SU-DHL-6 (cell line): ENCODE measurements at regions not wholly inside any gene's neighbourhood (a gene's known extent, or its start where the extent isn't known, plus 50 kb on each side); places are given as distances from the start of the nearest gene placed in this dataset.
"Not testable (repeated sequence)": the region's sequence is repeated elsewhere in the genome, so short reads cannot be mapped to it uniquely, and the experiment has no call there.

Source experiments
- H2AFZ ChIP-seq: fragments of 200-600 bp; sonication (generic); 2 replicates; pipeline ENCODE4 v1.6.1; 2014; ENCODE audit warnings: low read depth, mild to moderate bottlenecking, moderate library complexity, mixed read lengths, antibody characterized with exemption, low read length; ENCODE audit not compliant: severe bottlenecking
- H3F3A ChIP-seq: fragments of 200-600 bp; shearing (Covaris generic); 2 replicates; pipeline ENCODE4 v1.6.0; 2016; ENCODE audit warnings: antibody characterized with exemption, mild to moderate bottlenecking; ENCODE audit not compliant: insufficient read depth
- H3K27ac ChIP-seq: fragments of 200-600 bp; sonication (generic); 2 replicates; pipeline ENCODE4 v1.5.1; 2016; ENCODE audit warnings: low read depth, mild to moderate bottlenecking, low read length, moderate library complexity, mixed read lengths
- H3K27me3 ChIP-seq: fragments of 200-600 bp; sonication (generic), shearing (Covaris generic); 2 replicates; pipeline ENCODE4 v1.6.0; 2014; ENCODE audit warnings: mild to moderate bottlenecking, low read length
- H3K36me3 ChIP-seq: fragments of 200-600 bp; sonication (generic); 2 replicates; pipeline ENCODE4 v1.6.1; 2014; ENCODE audit warnings: mild to moderate bottlenecking, low read length, mixed read lengths
- H3K4me2 ChIP-seq: fragments of 300-600, 200-600 bp; shearing (Covaris generic), sonication (generic); 2 replicates; pipeline ENCODE4 v1.6.0; 2014; ENCODE audit warnings: low read length, low read depth, mild to moderate bottlenecking; ENCODE audit not compliant: poor library complexity, severe bottlenecking
- H3K4me3 ChIP-seq: fragments of 200-600 bp; sonication (generic); 2 replicates; pipeline ENCODE4 v1.5.1; 2014; ENCODE audit warnings: antibody characterized with exemption, low read length, mild to moderate bottlenecking, mixed read lengths; ENCODE audit not compliant: insufficient read depth, poor library complexity, severe bottlenecking
- H3K79me2 ChIP-seq: fragments of 200-600 bp; sonication (generic); 2 replicates; pipeline ENCODE4 v1.6.1; 2014; ENCODE audit warnings: mild to moderate bottlenecking, low read length, moderate library complexity; ENCODE audit not compliant: insufficient read depth
- H3K9ac ChIP-seq: fragments of 200-600 bp; sonication (generic); 2 replicates; pipeline ENCODE4 v1.7.0; 2014; ENCODE audit warnings: mild to moderate bottlenecking, low read length
- H3K9me2 ChIP-seq: fragments of 200-600 bp; sonication (generic); replicated peaks from 2 replicates; pipeline ENCODE4 v1.6.1; 2014; ENCODE audit warnings: low read length; ENCODE audit not compliant: insufficient read depth
- H3K9me3 ChIP-seq: fragments of 200-600 bp; sonication (generic); 2 replicates; pipeline ENCODE4 v1.6.1; 2014; ENCODE audit warnings: low read length, mixed read lengths; ENCODE audit not compliant: insufficient read depth
- H4K20me1 ChIP-seq: fragments of 200-600 bp; sonication (generic); 2 replicates; pipeline ENCODE4 v1.6.1; 2014; ENCODE audit warnings: low read depth, mild to moderate bottlenecking, antibody characterized with exemption, low read length, moderate library complexity, mixed read lengths
- EZH2phosphoT487 ChIP-seq: fragments of 200-600 bp; sonication (generic), shearing (Covaris generic); conservative IDR thresholded peaks from 2 replicates; pipeline ENCODE4 v1.6.1; 2018; ENCODE audit warnings: mild to moderate bottlenecking, antibody characterized with exemption, low read length, moderate library complexity, mixed read lengths
- TF ChIP-seq, protein P1 (sequence below): fragments of 200-600 bp; sonication (generic); IDR thresholded peaks from one replicate; pipeline ENCODE4 v1.5.1; 2017; ENCODE audit warnings: antibody characterized with exemption, mild to moderate bottlenecking, low read length, moderate library complexity; ENCODE audit not compliant: insufficient read depth, poor library complexity, severe bottlenecking

GRCh38 chr10:26939290-26939961 is 78.7 kb upstream of the ABI1 start:
- no peaks in the 10 kb centered on the region for H4K20me1 ChIP-seq
- H3K9ac ChIP-seq = no peak overlapping the region
- TF ChIP-seq EZH2phosphoT487 = no peak
- TF ChIP-seq, protein P1, sequence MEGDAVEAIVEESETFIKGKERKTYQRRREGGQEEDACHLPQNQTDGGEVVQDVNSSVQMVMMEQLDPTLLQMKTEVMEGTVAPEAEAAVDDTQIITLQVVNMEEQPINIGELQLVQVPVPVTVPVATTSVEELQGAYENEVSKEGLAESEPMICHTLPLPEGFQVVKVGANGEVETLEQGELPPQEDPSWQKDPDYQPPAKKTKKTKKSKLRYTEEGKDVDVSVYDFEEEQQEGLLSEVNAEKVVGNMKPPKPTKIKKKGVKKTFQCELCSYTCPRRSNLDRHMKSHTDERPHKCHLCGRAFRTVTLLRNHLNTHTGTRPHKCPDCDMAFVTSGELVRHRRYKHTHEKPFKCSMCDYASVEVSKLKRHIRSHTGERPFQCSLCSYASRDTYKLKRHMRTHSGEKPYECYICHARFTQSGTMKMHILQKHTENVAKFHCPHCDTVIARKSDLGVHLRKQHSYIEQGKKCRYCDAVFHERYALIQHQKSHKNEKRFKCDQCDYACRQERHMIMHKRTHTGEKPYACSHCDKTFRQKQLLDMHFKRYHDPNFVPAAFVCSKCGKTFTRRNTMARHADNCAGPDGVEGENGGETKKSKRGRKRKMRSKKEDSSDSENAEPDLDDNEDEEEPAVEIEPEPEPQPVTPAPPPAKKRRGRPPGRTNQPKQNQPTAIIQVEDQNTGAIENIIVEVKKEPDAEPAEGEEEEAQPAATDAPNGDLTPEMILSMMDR = no peak
- H3K4me3 ChIP-seq = no peak overlapping the region
- H3K9me2 ChIP-seq = no peaks in the 10 kb centered on the region
- H3F3A ChIP-seq = no peaks in the 10 kb centered on the region
- no peak overlapping the region for H3K27ac ChIP-seq
- H3K4me2 ChIP-seq = no peak overlapping the region
- no peak overlapping the region for H2AFZ ChIP-seq
- no peaks in the 10 kb centered on the region for H3K9me3 ChIP-seq
- no peaks in the 10 kb centered on the region for H3K36me3 ChIP-seq
- H3K79me2 ChIP-seq = no peaks in the 10 kb centered on the region
- no peaks in the 10 kb centered on the region for H3K27me3 ChIP-seq

GRCh38 chr10:26938578-26938977 is 77.8 kb upstream of the ABI1 start:
- TF ChIP-seq EZH2phosphoT487 = no peak
- TF ChIP-seq, protein P1 = no peak
- H3K4me2 ChIP-seq = no peak overlapping the region
- H3F3A ChIP-seq = no peaks in the 10 kb centered on the region

GRCh38 chr10:26937371-26937770 is 76.6 kb upstream of the ABI1 start:
- no peaks in the 10 kb centered on the region for H3F3A ChIP-seq
- no peaks in the 10 kb centered on the region for H3K36me3 ChIP-seq
- H3K27me3 ChIP-seq = no peaks in the 10 kb centered on the region
- no peaks in the 10 kb centered on the region for H3K9me3 ChIP-seq
- H3K4me3 ChIP-seq = no peak overlapping the region
- no peak overlapping the region for H3K27ac ChIP-seq
- no peak for TF ChIP-seq EZH2phosphoT487
- TF ChIP-seq, protein P1 = no peak
- H3K9me2 ChIP-seq = no peaks in the 10 kb centered on the region
- no peak overlapping the region for H3K4me2 ChIP-seq
- H3K9ac ChIP-seq = no peak overlapping the region
- no peak overlapping the region for H2AFZ ChIP-seq
- no peaks in the 10 kb centered on the region for H4K20me1 ChIP-seq
- no peaks in the 10 kb centered on the region for H3K79me2 ChIP-seq

More at GRCh38 chr10:26938578-26938977, 77.8 kb upstream of the ABI1 start:
- Histone ChIP-seq H3K9ac (no peak overlapping the region), H3K9me2 (no peaks in the 10 kb centered on the region), H3K36me3 (no peaks in the 10 kb centered on the region), H3K27me3 (no peaks in the 10 kb centered on the region), H3K9me3 (no peaks in the 10 kb centered on the region), H3K27ac (no peak overlapping the region), H3K4me3 (no peak overlapping the region), H3K79me2 (no peaks in the 10 kb centered on the region), H4K20me1 (no peaks in the 10 kb centered on the region), H2AFZ (no peak overlapping the region)

- not testable (repeated sequence) for H2AFZ ChIP-seq, H3K27ac ChIP-seq, H3K9me2 ChIP-seq, H3K9ac ChIP-seq, H3K79me2 ChIP-seq, H3F3A ChIP-seq, H3K4me2 ChIP-seq, H4K20me1 ChIP-seq, H3K27me3 ChIP-seq, H3K4me3 ChIP-seq, H3K36me3 ChIP-seq, H3K9me3 ChIP-seq
These were observed 73.4 kb upstream of the ABI1 start for GRCh38 chr10:26934190-26934589.
